HG03097 (cell line): ENCODE measurements at regions not wholly inside any gene's neighbourhood (a gene's known extent, or its start where the extent isn't known, plus 50 kb on each side); places are given as distances from the start of the nearest gene placed in this dataset.
"Not testable (repeated sequence)": the region's sequence is repeated elsewhere in the genome, so short reads cannot be mapped to it uniquely, and the experiment has no call there.

Experiments used
- ATAC-seq: cut with Tn5 transposase; IDR thresholded peaks from one replicate; pipeline ENCODE4 v1.9.1; 2021; ENCODE audit not compliant: unreplicated experiment, low FRiP score

GRCh38 chr6:117761610-117762009 is 86.3 kb downstream of the NUS1 start:
- no peak for ATAC-seq

GRCh38 chr6:117771403-117771802 is 96.1 kb downstream of the NUS1 start:
- ATAC-seq = peak; percentile 87

- ATAC-seq = no peak
Observed at GRCh38 chr6:117776441-117776840, 101.2 kb downstream of the NUS1 start.

- no peak for ATAC-seq
Observed at GRCh38 chr6:117781550-117781949, 106.3 kb downstream of the NUS1 start.

- ATAC-seq = no peak
Observed at GRCh38 chr6:117783279-117783678, 108.0 kb downstream of the NUS1 start.

GRCh38 chr6:117791012-117791411 is 115.7 kb downstream of the NUS1 start:
- no peak for ATAC-seq

GRCh38 chr6:117795234-117795633 is 111.8 kb upstream of the SLC35F1 start:
- ATAC-seq = no peak

- not testable (repeated sequence) for ATAC-seq
Observed at GRCh38 chr6:117798819-117799218, 108.2 kb upstream of the SLC35F1 start.

- no peak for ATAC-seq
Observed at GRCh38 chr6:117810269-117810668, 96.8 kb upstream of the SLC35F1 start.

GRCh38 chr6:117817499-117817898 is 89.6 kb upstream of the SLC35F1 start:
- no peak for ATAC-seq

- ATAC-seq = no peak
Observed at GRCh38 chr6:117817992-117818391, 89.1 kb upstream of the SLC35F1 start.

- ATAC-seq = no peak
Observed at GRCh38 chr6:117818449-117818848, 88.6 kb upstream of the SLC35F1 start.

- no peak for ATAC-seq
Observed at GRCh38 chr6:117829594-117830319, 77.3 kb upstream of the SLC35F1 start.

- no peak for ATAC-seq
Observed at GRCh38 chr6:117837261-117837660, 69.8 kb upstream of the SLC35F1 start.

GRCh38 chr6:117840541-117840983 is 66.5 kb upstream of the SLC35F1 start:
- no peak for ATAC-seq

GRCh38 chr6:117847912-117848311 is 59.2 kb upstream of the SLC35F1 start:
- no peak for ATAC-seq

GRCh38 chr6:117849087-117849486 is 58.0 kb upstream of the SLC35F1 start:
- ATAC-seq = no peak
